HG03066 (cell line): ENCODE measurements at regions not wholly inside any gene's neighbourhood (a gene's known extent, or its start where the extent isn't known, plus 50 kb on each side); places are given as distances from the start of the nearest gene placed in this dataset.

Experiments used
- ATAC-seq: cut with Tn5 transposase; IDR thresholded peaks from one replicate; pipeline ENCODE4 v1.9.1; 2021; ENCODE audit warnings: low read depth; ENCODE audit not compliant: unreplicated experiment

DNA sequence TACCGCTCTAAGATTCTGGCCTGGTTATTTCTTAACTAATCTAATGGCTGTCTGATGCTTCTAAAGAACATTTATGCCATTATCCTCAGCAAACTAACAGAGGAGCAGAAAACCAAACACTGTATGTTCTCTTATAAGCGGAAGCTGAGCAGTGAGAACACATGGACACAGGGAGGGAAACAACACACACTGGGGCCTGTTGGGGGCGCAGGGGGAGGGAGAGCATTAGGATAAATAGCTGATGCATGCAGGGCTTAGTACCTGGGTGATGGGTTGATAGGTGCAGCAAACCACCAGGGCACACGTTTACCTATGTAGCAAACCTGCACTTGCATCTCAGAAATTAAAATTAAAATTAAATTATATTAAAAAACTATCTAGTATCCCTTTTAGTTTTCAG, 853.5 kb downstream of the GATA3 start:
- ATAC-seq, result no peak

- ATAC-seq, result no peak
Measured at GRCh38 chr10:8910314-8910713, 855.8 kb downstream of the GATA3 start.

DNA sequence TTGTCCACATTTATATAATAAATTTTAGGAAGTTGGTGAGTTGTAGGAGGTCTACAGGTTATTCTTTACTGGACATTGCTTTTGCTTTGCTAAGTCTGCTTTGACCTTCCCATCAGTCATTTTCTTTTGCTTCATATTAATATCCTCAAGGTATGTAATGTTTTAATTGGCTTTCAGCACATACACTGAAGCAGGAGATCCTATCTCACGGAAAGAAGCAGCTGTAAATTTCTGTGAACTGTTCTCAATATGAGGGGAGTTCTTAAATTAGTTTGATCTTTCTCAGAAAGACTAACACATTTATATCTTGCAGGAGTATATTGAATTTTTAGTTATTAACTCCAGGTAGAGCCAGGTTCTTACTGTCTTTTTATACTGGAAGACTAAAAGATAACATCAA, 856.5 kb downstream of the GATA3 start:
- no peak for ATAC-seq

- no peak for ATAC-seq
Measured at GRCh38 chr10:8912108-8912507, 857.6 kb downstream of the GATA3 start.

GRCh38 chr10:8913720-8914119, 859.2 kb downstream of the GATA3 start:
- no peak for ATAC-seq

DNA sequence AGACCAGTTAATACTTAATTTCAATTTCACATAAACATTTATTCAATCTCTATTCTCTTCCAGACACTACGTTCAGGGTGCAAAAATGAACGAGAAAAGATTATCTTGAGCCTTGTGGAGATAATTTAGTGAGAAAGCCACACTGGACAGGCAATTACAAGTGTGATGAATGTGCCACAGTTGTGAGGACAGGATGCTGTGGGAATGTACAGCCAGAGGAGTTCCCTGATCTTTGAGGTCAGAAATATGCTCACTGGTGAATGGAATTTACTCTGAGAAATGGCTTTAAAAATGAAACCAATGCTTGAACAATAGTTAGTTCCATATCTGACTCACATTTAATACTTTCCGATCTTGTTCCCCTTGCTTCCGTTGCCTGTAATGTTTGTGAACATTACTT, 864.8 kb downstream of the GATA3 start:
- no peak for ATAC-seq

DNA sequence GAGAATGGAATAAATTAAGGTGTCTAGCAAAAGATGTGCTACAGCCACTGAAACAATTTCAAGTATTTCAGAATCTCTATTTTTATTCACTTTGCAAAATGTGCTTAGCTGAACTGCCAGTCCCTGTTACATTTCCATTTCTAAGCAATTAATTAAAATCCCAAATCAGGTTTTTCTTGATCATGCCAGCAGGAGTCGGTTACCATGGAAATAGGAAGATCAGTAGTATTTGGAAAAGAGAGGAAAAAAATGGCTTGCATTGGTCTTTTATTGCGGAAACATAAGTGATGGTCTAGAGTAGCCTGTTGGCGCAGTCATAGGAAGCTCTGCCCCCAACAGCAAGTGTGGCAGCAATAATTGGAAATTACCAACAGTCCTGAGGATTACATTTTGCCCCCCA, 867.1 kb downstream of the GATA3 start:
- ATAC-seq, result no peak

- ATAC-seq, result no peak
Measured at GRCh38 chr10:8923096-8923495, 868.6 kb downstream of the GATA3 start.

DNA sequence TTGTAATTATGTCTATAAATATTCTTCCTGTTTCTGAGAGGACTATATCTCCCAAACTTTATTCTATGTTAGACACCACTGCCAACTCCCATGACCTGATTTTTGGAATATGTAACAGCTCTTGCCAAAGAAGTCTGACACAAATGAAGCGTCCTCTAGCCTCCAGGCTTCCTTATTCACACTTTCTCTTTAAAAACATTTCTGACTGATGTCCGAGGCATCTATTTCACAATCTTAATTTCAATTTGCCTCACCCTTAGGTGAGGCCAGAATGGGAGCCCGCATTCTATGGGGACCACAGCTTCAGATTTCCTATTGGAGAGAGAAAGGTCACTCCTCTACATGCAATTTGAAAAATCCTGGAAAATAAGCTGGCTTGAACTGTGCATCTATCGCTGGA, 873.2 kb downstream of the GATA3 start:
- no peak for ATAC-seq

DNA sequence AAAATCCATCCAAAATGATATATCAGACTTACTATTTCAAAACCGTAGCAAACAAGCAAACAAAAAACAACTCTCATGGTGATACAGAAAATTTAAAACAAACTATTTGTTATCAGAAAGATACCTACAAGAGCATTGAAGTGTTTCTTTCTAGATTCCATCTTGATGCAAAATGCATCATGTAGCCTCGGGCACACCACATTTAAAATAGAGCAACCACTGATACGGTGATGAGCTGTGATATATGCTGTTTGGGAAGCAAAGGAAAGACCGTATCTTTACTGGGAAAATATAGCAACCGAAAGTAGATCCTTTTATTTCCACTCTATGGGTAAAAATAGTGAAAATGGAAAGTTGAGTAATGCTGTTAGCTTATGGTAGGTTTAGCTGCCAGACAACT, 892.0 kb downstream of the GATA3 start:
- ATAC-seq, result no peak

GRCh38 chr10:8950978-8951377, 896.5 kb downstream of the GATA3 start:
- ATAC-seq, result no peak

DNA sequence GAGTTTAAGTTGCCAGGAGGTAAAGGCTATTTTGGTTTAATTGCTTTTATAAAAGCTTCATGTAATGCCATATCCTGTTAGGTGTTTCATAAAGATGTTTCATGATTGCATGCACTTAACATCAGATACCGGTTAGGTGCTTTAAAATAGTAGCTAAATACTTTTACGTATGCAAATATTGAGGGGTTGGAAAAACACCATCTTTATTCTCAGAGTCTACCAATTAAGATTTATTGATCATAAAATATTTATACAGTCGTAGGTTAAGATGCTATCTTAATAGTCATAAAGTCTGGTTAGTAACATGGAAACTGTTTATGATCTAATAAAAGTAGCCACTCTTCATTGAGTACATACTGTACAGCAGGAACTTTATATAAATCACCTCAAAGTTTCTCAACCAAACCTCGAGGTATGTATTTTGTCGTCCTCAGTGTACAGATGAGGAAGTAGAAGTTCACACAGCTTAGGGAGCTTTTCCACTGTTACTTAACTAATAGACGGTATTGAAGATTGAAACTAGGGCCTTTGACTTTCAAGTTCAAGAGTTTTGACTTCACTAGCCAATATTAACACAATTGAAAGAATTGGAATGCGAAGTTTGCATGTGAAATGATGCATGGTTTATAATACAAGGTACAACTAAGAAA, 897.1 kb downstream of the GATA3 start:
- no peak for ATAC-seq

DNA sequence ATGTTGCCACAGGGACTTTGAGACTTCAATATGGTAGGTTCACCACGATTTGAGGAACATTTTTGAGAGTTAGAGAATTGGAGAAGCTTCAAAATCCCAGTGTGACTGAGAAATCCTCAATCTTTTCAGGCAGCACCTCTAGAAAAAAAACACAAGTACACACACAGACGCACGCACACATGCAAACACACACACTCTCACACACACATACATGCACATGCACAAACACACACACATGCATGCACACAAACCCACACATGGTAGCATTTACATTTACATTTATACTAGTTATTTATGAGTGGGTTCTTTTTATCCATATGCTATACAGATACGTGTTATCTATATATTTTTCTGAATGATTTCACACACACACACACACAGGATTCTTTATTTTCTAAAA, 901.9 kb downstream of the GATA3 start:
- ATAC-seq, result no peak

DNA sequence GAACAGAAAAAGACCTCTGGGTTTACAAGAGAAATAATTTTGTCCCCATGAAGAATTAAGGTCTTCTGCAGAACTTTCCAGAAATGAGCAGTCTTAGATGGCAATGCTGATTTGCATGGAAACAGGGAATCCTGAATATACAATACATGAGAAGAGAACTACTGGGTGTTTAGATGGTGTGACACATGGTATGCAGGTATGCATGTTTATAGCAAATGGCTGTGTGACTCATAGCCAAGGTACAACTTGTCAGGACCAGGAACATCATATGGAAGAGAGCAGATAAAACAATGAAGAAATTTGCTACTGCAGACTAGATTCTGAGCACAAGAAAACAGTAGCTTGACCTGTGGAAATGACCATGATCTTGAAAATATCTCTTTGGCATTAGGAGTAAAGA, 907.8 kb downstream of the GATA3 start:
- no peak for ATAC-seq

GRCh38 chr10:8967061-8967460, 912.6 kb downstream of the GATA3 start:
- no peak for ATAC-seq

- no peak for ATAC-seq
Measured at GRCh38 chr10:8969853-8970252, 915.4 kb downstream of the GATA3 start.

- ATAC-seq, result no peak
Measured at GRCh38 chr10:8975535-8975934, 921.0 kb downstream of the GATA3 start.

DNA sequence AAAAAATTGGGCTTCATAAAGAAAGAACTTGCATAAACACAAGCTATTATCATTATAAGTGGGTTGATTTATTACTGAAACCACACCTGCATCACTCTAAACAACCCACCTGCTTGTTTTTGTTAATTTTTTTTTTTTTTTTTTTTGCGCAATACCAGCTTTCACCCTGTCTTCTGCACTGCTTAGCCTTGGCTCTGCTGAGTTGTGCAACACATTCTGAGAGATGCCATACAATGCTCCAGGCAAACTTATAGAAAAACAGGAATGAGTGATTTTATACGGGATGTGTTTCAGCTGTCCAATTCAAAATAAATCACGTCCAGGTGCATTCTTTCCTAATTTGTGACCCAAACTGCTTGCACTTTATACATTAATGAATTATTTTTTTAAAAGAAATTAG, 923.6 kb downstream of the GATA3 start:
- no peak for ATAC-seq

GRCh38 chr10:8979976-8980375, 925.5 kb downstream of the GATA3 start:
- ATAC-seq, result no peak

DNA sequence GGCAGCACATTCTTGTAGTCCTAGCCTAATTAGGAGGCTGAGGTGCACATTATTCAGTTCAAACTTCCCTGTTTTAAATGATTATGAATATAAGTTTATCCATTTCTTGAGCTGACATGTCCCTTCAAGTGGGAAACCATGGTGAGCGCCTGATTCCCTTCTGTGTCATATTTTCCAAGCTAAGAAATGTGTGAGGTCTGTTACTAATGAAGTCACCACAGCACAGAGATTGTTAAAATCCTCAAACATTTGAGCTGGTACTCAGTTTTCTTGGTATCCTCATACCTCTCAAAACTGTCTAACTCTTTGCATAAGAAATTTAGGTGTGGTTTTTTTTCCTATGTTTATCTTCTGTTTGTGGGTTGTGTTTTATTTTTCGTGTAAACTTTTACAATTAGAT, 926.8 kb downstream of the GATA3 start:
- no peak for ATAC-seq

DNA sequence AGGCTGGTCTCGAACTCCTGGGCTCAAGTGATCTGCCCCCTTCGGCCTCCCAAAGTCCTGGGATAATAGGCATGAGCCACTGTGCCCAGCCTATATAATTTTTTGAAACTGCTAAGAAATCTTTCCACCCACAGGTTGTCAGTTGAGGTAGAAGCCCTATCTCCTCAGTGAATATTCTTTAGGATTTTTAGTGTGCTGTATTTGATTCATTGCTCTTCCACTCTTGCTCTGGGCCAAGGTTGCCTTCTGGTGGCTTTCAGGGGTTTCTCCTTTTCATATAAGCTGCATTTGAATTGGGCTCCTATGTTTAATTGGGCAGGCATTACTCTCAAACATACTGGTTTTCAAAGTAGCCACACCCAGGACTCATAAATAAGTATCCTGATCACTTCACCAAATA, 931.2 kb downstream of the GATA3 start:
- ATAC-seq, result no peak

- ATAC-seq, result no peak
Measured at GRCh38 chr10:8986975-8987374, 932.5 kb downstream of the GATA3 start.

- no peak for ATAC-seq
Measured at GRCh38 chr10:8987712-8988111, 933.2 kb downstream of the GATA3 start.
